ENCODE measurements at regions not wholly inside any gene's neighbourhood (a gene's known extent, or its start where the extent isn't known, plus 50 kb on each side); places are given as distances from the start of the nearest gene placed in this dataset.
"Not testable (repeated sequence)": the region's sequence is repeated elsewhere in the genome, so short reads cannot be mapped to it uniquely, and the experiment has no call there.

DNA sequence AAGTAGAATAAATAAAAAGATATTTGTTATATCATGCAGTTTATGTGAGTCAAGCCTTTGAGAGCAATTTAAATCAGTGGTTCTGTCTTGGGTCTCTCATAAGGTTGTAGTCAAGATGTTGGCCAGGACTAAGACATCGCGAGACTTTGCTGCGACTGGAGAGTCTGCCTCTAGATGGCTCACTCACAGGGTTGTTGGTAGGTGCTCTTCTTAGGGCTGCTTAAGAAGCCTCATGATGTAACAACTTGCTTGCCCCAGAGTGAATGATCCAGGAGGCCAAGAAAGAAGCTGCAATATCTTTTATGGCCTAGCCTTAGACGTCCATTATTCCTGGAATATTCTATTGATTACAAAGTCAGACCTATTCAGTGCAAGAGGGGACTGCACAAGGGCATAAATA, 73.1 kb upstream of the CACHD1 start:
- Histone ChIP-seq H3K79me2 (ENCODE audit: control insufficient read depth, insufficient read depth, low read length, unreplicated experiment) (no peaks in the 10 kb centered on the region), H2AFZ (ENCODE audit: low read length, unreplicated experiment) (no peak overlapping the region), H3K27ac (ENCODE audit: low read depth, low read length) (no peak overlapping the region), H3K27me3 (ENCODE audit: insufficient read depth, low read length) (peaks cover 27% of the 10 kb centered on the region), H3K4me3 (ENCODE audit: low read depth, low read length) (no peak overlapping the region), H3K36me3 (ENCODE audit: insufficient read depth, low read length) (no peaks in the 10 kb centered on the region), H3K4me1 (ENCODE audit: control insufficient read depth, insufficient read depth, low read length, unreplicated experiment) (no peaks in the 10 kb centered on the region)

DNA sequence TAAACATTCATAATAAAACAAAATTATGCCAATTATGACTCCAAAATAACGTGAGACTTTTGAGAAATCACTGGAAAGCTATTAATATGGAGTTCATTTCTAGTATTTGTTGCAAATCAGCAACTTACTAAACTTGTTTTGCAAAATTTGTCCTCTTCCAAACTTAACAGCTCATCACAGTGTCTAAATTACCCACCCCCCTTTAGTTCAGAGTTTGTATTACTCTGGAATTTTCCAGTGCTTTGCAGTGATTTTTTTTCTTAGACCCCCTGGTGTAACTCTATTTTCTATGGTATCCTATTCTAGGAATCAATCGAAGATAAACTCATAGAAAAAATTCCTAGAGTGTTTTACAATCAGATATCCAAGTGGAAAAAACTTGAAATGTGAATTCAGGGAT, 72.4 kb upstream of the CACHD1 start:
- no peak overlapping the region for H2AFZ ChIP-seq (ENCODE audit: low read length, unreplicated experiment)
- H3K4me3 ChIP-seq (ENCODE audit: low read depth, low read length), result no peak overlapping the region
- no peaks in the 10 kb centered on the region for H3K79me2 ChIP-seq (ENCODE audit: control insufficient read depth, insufficient read depth, low read length, unreplicated experiment)

DNA sequence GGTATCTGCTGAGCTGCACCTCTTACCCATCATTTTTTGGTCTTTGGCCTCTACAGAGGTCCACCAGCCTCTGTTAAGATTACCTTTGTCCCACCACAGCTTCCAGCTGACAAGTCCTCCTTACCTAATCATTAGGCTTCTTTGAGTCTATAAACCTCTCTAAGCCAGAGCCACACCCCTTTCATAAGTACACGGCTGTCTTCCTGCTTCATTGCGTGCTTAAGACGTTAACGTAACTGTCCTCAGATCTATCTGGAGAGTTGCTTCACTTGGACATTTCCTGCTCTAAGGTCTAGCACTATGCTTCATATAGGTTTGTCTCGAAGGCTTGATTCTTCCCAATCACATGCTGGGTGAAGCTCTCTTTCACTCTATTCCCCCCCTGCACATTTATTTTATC, 71.0 kb upstream of the CACHD1 start:
- Histone ChIP-seq H2AFZ (ENCODE audit: low read length, unreplicated experiment) (no peak overlapping the region), H3K4me3 (ENCODE audit: low read depth, low read length) (no peak overlapping the region), H3K27me3 (ENCODE audit: insufficient read depth, low read length) (peaks cover 23% of the 10 kb centered on the region), H3K36me3 (ENCODE audit: insufficient read depth, low read length) (no peaks in the 10 kb centered on the region), H3K4me1 (ENCODE audit: control insufficient read depth, insufficient read depth, low read length, unreplicated experiment) (no peaks in the 10 kb centered on the region), H3K27ac (ENCODE audit: low read depth, low read length) (no peak overlapping the region), H3K79me2 (ENCODE audit: control insufficient read depth, insufficient read depth, low read length, unreplicated experiment) (no peaks in the 10 kb centered on the region)

More for the DNA sequence above, 72.4 kb upstream of the CACHD1 start:
- Histone ChIP-seq H3K36me3 (ENCODE audit: insufficient read depth, low read length) (no peaks in the 10 kb centered on the region), H3K27ac (ENCODE audit: low read depth, low read length) (no peak overlapping the region), H3K4me1 (ENCODE audit: control insufficient read depth, insufficient read depth, low read length, unreplicated experiment) (no peaks in the 10 kb centered on the region), H3K27me3 (ENCODE audit: insufficient read depth, low read length) (peaks cover 21% of the 10 kb centered on the region)

DNA sequence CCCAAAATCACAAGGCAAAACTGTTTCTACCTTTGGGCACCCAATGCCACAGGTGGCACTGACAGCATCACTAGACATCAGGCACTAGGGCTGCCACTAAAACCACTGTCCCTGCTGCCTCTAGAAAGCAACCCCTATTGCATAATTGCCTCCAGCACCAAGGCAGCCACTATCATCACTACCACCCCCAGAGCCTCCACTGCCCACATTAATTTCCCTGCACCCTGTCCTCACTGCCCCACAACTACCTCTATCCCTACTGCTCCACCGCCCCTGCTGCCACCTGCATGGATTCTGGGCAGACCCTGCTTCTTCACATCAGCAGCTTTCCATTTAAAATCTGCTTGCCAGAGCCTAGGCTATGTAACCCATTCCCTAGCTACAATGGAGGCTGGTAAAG, 68.6 kb upstream of the CACHD1 start:
- H3K27ac ChIP-seq (ENCODE audit: low read depth, low read length), result no peak overlapping the region

DNA sequence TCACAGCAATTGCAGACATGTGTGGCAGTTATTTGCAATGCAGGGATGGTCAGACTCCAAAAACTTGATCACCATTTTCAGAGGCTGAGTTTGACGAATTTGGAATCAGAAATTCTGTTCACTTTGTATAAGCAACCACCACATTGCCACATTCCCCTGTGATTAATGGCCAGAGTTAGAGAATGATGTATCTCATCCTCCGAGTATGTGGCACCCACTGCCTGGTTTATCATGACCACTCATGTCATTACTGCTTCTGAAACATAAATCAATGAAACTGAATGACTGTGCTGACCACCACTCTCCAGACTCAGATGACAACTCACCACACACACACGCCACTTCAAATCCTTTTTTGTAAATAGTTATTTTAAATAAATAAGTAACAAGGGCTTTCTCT, 66.6 kb upstream of the CACHD1 start:
- Histone ChIP-seq H3K79me2 (ENCODE audit: control insufficient read depth, insufficient read depth, low read length, unreplicated experiment) (no peaks in the 10 kb centered on the region), H3K4me3 (ENCODE audit: low read depth, low read length) (no peak overlapping the region), H3K4me1 (ENCODE audit: control insufficient read depth, insufficient read depth, low read length, unreplicated experiment) (no peaks in the 10 kb centered on the region), H2AFZ (ENCODE audit: low read length, unreplicated experiment) (no peak overlapping the region), H3K27ac (ENCODE audit: low read depth, low read length) (no peak overlapping the region), H3K36me3 (ENCODE audit: insufficient read depth, low read length) (no peaks in the 10 kb centered on the region), H3K27me3 (ENCODE audit: insufficient read depth, low read length) (peaks cover 59% of the 10 kb centered on the region)

More for the DNA sequence above, 68.6 kb upstream of the CACHD1 start:
- H3K79me2 ChIP-seq (ENCODE audit: control insufficient read depth, insufficient read depth, low read length, unreplicated experiment), result no peaks in the 10 kb centered on the region
- H3K4me1 ChIP-seq (ENCODE audit: control insufficient read depth, insufficient read depth, low read length, unreplicated experiment), result no peaks in the 10 kb centered on the region
- no peak overlapping the region for H2AFZ ChIP-seq (ENCODE audit: low read length, unreplicated experiment)
- H3K36me3 ChIP-seq (ENCODE audit: insufficient read depth, low read length), result no peaks in the 10 kb centered on the region
- no peak overlapping the region for H3K4me3 ChIP-seq (ENCODE audit: low read depth, low read length)
- peaks cover 46% of the 10 kb centered on the region for H3K27me3 ChIP-seq (ENCODE audit: insufficient read depth, low read length)

DNA sequence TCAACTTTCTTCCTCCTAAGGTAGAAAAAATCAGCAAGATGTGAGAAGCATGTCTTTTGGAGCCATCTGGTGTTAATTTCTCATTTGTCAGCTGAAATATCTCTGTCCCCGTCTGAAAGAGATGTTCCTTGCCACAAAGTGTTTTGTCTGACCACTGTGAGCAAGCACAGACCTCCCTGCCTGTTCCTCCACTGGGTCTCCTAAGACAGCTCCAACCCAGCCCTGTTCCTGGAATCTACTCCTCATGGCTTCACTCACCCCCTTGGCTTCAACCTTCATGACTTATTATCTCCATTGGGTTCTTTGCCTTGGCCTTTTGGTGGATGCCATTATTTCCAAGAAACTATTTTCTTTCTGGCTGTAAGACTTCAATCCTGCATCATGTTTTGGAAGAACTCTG, 65.7 kb upstream of the CACHD1 start:
- Histone ChIP-seq H3K27me3 (ENCODE audit: insufficient read depth, low read length) (peaks cover 53% of the 10 kb centered on the region), H2AFZ (ENCODE audit: low read length, unreplicated experiment) (no peak overlapping the region), H3K79me2 (ENCODE audit: control insufficient read depth, insufficient read depth, low read length, unreplicated experiment) (no peaks in the 10 kb centered on the region), H3K4me1 (ENCODE audit: control insufficient read depth, insufficient read depth, low read length, unreplicated experiment) (no peaks in the 10 kb centered on the region), H3K4me3 (ENCODE audit: low read depth, low read length) (no peak overlapping the region), H3K36me3 (ENCODE audit: insufficient read depth, low read length) (no peaks in the 10 kb centered on the region), H3K27ac (ENCODE audit: low read depth, low read length) (no peak overlapping the region)

DNA sequence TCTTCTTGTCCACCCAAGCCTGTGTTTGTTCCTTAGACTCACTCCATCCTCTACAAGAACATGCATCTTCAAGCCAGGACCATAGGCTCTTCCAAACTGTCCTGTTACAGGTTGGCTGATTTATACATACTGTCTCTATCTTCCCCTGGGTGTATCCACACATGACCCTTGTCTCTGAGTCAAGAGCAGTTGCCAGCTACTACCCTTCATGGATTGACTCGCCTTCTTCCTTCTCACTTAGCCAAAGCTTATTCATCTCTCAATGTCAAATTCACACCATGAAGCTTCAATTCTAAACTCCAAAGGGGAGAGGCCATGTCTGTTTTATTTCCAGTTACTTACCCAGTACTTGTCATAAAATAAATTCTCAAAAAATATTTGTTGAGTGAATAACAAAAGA, 64.1 kb upstream of the CACHD1 start:
- no peak overlapping the region for H3K4me3 ChIP-seq (ENCODE audit: low read depth, low read length)
- H3K27ac ChIP-seq (ENCODE audit: low read depth, low read length), result no peak overlapping the region
- no peaks in the 10 kb centered on the region for H3K36me3 ChIP-seq (ENCODE audit: insufficient read depth, low read length)
- H3K27me3 ChIP-seq (ENCODE audit: insufficient read depth, low read length), result peaks cover 45% of the 10 kb centered on the region
- no peak overlapping the region for H2AFZ ChIP-seq (ENCODE audit: low read length, unreplicated experiment)
- no peaks in the 10 kb centered on the region for H3K4me1 ChIP-seq (ENCODE audit: control insufficient read depth, insufficient read depth, low read length, unreplicated experiment)
- no peaks in the 10 kb centered on the region for H3K79me2 ChIP-seq (ENCODE audit: control insufficient read depth, insufficient read depth, low read length, unreplicated experiment)

DNA sequence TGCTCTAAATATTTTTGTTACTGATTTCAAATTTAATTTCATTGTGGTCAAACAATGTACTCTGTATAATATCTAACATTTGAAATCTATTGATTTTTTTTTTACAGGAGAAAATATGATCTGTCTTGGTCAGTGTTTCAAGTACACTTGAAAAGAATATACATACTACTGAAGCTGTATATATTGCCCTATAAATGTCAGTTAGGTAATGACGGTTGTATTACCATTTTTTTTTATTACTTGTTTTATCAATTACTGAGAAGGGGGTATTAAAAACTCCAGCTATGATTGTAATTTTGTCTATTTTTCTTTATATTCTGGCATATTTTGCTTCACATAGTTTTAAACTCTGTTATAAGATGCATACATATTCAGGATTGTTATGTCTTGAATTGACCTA, 59.7 kb upstream of the CACHD1 start:
- no peak overlapping the region for H3K4me3 ChIP-seq (ENCODE audit: low read depth, low read length)
- no peaks in the 10 kb centered on the region for H3K36me3 ChIP-seq (ENCODE audit: insufficient read depth, low read length)
- no peak overlapping the region for H2AFZ ChIP-seq (ENCODE audit: low read length, unreplicated experiment)
- H3K27me3 ChIP-seq (ENCODE audit: insufficient read depth, low read length), result peaks cover 23% of the 10 kb centered on the region
- no peaks in the 10 kb centered on the region for H3K79me2 ChIP-seq (ENCODE audit: control insufficient read depth, insufficient read depth, low read length, unreplicated experiment)
- no peak overlapping the region for H3K27ac ChIP-seq (ENCODE audit: low read depth, low read length)
- H3K4me1 ChIP-seq (ENCODE audit: control insufficient read depth, insufficient read depth, low read length, unreplicated experiment), result no peaks in the 10 kb centered on the region

DNA sequence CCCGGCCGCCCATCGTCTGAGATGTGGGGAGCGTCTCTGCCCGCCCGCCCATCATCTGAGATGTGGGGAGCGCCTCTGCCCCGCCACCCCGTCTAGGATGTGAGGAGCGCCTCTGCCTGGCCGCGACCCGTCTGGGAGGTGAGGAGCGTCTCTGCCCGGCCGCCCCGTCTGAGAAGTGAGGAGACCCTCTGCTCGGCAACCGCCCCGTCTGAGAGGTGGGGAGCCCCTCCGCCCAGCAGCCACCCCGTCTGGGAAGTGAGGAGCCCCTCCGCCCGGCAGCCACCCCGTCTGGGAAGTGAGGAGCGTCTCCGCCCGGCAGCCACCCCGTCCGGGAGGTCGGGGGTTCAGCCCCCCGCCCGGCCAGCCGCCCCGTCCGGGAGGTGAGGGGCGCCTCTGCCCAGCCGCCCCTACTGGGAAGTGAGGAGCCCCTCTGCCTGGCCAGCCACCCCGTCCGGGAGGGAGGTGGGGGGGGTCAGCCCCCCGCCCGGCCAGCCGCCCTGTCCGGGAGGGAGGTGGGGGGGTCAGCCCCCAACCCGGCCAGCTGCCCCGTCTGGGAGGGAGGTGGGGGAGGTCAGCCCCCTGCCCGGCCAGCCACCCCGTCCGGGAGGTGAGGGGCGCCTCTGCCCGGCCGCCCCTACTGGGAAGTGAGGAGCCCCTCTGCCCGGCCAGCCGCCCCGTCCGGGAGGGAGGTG, 54.9 kb upstream of the CACHD1 start:
- H3K36me3 ChIP-seq (ENCODE audit: insufficient read depth, low read length); H3K27me3 ChIP-seq (ENCODE audit: insufficient read depth, low read length); H3K79me2 ChIP-seq (ENCODE audit: control insufficient read depth, insufficient read depth, low read length, unreplicated experiment); H3K27ac ChIP-seq (ENCODE audit: low read depth, low read length); H3K4me1 ChIP-seq (ENCODE audit: control insufficient read depth, insufficient read depth, low read length, unreplicated experiment); H3K4me3 ChIP-seq (ENCODE audit: low read depth, low read length); H2AFZ ChIP-seq (ENCODE audit: low read length, unreplicated experiment): not testable (repeated sequence)

DNA sequence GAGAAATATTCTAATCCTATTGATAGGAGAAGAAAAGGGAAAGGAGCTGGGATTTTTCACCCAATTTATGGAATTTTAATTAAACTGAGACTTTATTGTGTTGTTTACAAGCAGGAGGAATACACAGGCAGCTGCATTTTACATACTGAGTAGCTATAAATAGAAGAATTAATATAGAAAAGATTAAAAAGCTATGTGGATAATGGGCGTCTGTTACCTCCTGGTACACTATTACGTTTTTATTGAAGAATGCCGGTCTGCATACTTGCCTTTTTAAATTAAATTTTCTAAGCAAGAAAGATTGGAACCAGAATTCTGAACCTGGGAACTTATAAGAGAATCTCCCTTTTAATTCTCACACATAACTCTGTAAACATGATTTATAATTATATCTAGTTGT, 52.1 kb upstream of the CACHD1 start:
- no peak overlapping the region for H3K4me3 ChIP-seq (ENCODE audit: low read depth, low read length)
- no peaks in the 10 kb centered on the region for H3K27me3 ChIP-seq (ENCODE audit: insufficient read depth, low read length)
- no peaks in the 10 kb centered on the region for H3K79me2 ChIP-seq (ENCODE audit: control insufficient read depth, insufficient read depth, low read length, unreplicated experiment)
- no peaks in the 10 kb centered on the region for H3K36me3 ChIP-seq (ENCODE audit: insufficient read depth, low read length)
- H2AFZ ChIP-seq (ENCODE audit: low read length, unreplicated experiment), result no peak overlapping the region
- no peak overlapping the region for H3K27ac ChIP-seq (ENCODE audit: low read depth, low read length)
- no peaks in the 10 kb centered on the region for H3K4me1 ChIP-seq (ENCODE audit: control insufficient read depth, insufficient read depth, low read length, unreplicated experiment)
